CD4-positive, alpha-beta T cell treated with Interleukin-2 at 100 ng/mL for 4 hours (primary cell): ENCODE measurements at regions not wholly inside any gene's neighbourhood (a gene's known extent, or its start where the extent isn't known, plus 50 kb on each side); places are given as distances from the start of the nearest gene placed in this dataset.

Experiments used
- DNase-seq: peaks from one replicate; pipeline ENCODE4 v3.0.0-alpha.2; 2020; ENCODE audit warnings: low spot score

DNA sequence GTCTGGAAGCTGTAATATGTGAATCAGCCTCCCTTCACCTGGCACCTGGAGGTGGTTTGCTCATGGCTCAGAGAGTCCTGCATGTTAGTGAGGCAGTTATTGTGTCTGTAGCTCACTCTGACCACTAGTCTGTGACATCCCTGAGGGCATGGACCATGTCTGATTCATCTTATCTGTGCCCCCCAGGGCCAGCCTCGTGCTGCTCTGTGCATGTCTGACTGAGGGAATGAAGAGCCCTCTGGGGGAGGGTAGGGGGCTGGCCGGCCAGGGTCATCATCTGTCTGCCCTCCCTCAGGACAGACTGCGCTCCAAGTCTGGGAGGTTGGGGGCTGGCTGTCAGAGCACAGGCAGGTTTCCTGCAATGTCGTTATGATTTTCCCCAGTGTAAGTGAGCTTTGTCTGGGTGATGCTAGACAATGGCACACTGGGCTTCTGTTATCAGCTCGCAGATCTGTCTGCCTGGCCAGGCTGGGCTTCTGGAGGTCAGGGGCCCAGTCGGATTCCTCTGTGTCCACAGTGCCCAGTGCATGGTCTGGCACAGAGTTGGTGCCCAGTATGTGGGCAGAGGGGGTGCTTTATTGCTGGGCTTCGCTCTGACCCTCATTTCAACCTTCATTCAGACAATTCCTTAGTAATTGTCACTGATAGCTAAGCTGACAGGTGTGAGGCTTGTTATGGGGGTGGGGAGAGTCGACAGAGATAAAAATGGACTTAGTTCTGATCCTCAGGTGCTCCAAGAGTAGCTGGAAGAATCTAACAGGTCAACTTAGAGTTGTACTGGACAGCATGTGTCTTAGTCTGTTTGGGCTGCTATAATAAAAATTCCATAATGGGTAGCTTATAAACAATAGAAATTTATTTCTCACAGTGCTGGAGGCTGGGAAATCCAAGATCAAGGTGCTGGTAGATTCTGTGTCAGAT lies 85.7 kb upstream of the SHB start:
- DNase-seq = no peak

DNA sequence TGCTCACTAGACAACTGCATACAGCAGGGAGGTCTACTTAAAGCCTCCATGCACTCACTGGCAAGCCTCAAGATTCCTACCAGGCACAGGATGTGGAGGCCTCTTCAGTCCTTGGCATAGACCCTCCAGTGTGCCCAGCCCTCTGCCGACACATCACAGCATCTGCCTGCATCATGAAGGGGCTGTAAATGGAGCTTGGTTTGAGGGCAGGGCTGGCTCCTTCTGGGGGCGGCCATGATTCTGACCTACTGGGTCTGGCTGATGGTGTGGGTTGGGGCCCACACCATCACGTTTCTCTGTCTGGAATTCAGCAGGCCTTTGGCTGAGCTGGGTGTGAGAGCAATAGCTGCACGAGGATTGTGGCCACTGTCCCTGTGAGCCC lies 84.9 kb upstream of the SHB start:
- no peak for DNase-seq

DNA sequence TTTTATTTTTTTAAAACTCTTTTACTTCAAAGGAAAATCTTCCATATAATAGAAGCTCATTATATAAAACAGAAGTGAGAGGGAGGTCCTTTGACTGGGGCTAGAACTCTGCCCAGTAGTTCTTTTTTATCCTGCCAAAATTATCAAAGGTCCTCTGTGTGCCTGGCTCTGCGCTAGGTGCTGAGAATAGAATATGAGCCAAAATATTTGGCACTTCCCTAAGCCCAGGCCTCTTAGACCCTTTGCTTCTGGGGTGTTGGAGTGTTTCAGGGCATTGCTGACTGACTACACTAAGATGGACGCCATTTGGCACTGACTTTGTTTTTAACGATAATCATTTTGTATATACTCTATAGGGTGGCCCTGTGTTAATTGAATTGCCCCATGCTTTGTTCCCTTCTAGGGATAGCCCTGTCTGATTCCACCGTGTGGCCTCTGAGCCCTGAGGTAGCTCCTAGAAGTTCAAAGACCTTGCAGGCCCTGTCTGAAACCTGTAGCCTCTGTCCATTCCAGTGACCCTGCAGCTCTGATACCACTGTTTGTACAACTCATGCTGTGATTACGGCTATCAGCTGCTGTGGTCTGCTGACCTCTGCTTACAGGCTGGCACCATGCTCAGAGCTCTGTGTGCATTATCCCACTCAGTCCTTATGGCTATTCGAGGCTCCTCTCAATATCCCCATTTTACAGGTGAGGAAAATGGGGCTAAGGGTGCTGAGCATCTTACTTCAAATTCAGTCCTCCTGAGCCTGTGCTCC lies 84.3 kb upstream of the SHB start:
- DNase-seq = no peak

DNA sequence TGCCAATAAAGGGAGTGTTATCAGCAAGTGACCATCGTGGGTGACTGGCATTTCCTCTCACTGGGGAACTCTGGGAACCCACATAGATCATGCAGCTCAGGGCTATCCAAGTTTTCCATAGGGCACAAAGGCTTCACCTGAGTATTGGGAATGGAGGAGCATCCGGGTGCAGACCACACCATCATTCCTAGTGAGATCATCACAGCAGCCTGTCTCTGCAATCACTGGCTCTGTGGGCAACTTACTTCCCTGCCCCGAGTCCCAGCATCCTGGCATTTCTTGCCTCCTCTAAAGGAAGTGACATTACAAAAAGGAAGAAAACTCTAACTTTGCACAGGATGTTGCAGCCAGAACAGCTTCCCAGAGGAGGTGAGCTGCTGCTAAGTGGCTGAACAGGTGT lies 80.6 kb upstream of the SHB start:
- no peak for DNase-seq

DNA sequence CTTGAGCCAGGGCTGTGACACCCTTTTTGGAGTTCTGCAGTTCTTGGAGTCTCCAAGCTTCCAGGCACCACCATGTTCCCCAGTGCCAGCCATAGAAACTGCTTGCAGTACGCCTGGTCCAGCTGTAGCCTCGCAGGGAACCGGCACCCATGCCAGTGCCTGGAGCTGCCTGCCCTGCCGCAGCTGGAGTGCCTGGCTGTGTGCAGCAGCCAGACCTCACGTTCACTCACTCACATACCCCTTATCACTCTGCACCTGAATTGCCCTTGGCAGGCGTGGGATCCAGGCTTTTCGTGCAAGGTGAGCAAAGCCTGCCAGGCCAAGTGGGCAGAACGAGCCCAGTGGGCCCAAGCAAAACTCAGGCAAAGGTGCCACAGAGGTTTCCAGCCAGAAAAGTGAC lies 77.8 kb upstream of the SHB start:
- no peak for DNase-seq

DNA sequence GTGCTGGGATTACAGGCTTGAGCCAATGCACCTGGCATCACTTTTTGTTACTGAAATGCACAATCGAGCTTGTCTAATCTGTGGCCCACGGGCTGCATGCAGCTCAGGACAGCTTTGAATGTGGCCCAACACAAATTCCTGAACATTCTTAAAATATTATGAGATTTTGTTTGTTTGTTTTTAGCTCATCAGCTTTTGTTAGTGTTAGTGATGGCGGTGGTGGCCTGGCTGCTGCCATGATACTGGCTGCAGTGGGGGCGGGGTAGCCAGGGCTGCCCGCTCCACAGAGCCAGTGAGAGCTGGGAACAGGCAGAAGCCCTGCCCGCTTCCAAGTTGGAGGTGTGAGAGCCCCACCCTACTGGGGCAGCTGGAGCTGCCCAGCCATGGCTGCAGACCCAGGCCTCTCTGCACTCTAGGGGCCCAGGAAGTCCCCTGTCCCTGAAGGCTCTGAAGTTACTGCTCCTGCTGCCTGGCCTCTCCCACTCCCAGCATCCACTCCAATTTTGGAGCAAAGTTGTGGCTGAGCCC lies 76.6 kb upstream of the SHB start:
- DNase-seq = no peak

DNA sequence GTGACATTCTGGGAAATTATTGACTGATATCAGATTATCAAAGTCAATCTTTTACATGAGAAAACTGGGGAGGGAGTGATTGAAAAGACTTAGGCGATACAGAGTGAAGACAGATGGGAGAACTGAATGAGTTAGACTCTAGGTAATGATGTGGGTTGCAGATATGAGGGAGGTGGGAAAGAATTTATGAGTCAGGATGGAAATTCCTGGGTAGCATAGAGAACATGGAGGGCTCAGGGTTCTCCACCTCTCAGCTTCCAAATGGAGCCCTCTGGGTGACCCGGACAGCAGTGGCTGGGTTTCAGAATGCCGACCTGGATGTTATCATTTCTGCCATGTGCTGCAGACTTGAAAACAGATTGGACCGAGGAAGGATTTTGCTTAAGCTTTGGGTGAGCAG lies 75.4 kb upstream of the SHB start:
- no peak for DNase-seq

DNA sequence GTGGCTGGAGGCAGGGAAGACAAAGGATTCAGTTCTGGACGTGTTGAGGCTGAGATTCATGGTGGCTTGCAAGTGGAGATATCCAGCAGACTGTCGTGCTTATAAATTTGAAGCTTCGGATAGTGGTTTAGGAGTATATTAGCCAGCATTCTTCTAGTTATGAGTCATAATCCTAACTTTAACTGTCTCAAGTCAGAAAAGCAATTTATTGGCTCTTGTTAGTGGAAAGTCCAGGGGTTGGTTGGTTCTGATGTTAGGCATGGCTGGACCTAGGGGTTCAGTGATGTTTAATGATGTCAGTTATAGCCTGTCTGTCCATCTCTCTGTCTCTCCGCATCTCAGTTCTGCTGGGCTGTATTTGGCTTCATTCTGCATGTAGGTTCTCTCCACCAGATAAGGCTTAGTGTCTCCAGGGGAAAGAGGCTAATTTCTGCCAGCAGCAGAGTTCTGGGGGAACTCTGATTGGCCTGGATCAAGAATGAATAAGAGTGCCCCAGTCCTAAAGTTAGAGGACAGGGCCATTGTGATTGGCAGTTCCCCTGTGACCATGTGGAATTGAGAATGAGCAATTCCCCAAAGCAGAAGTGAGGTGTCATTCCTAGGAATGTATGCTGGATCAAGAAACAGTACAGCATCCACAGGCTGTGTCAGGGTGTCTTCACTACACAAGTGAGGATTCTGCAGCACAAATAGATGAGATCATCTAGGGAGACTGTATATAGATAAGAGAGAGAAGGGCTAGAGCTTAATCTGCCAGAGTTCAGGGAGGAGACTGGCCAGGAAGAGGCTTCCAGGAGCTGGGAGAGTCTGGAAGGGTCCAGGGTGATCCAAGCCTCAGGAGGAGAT lies 72.9 kb upstream of the SHB start:
- no peak for DNase-seq

DNA sequence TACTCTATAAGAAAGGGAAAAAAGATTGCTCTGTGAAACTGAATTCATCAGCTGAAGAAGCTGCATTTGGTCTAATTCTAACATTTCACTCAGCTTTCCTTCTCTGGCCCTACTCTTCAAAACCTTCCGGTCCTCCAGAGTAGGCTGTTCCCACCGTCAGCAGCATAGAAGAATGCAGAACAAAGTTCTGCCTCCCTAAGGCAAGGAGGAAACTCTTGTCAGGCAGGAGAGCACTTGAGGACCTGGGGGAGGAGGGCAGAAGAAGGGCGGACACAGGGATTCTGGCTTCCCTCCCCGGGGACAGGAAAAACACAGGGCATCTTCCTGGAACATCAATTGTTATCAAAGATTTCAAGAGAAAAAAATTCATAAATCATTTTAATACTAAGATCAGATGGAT lies 69.2 kb upstream of the SHB start:
- DNase-seq = no peak

DNA sequence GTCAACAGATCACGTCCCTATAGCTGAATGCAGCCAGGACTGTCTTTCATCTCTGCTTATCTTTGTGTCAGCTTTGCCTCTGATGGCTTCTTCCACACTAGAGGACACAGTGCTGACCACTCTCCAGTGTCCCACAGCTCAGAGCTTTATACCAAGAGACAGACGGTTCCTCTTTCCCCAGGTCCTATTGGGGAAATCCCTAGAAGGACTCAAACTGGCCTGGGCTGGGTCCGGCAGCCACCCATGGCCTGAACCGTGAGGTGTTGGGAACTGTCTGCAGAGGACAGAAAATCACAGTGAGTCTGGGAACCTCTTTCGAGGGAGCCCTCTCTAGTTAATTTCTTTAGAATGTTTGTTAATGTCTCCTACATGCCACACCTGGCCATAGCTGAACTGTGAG lies 68.3 kb upstream of the SHB start:
- no peak for DNase-seq

DNA sequence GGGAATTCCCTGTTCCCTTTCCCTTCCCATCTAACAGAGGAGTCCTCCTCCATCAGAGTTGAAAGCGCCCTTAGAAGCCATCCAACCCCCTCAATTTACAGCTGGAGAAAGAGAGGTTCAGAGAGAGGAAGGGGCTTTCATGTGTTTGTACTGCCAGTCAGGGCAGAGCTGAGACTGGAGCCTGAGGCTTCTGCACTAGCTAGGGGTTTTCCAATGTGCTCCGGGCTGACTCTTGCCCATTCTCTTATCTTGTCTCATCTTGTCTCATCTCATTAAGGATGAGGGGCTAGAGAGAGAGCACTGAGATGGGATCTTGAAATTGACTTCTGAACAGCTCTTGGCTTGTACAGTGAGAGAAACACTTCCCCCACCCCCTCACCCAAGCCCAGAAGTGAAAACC lies 67.4 kb upstream of the SHB start:
- DNase-seq = no peak

DNA sequence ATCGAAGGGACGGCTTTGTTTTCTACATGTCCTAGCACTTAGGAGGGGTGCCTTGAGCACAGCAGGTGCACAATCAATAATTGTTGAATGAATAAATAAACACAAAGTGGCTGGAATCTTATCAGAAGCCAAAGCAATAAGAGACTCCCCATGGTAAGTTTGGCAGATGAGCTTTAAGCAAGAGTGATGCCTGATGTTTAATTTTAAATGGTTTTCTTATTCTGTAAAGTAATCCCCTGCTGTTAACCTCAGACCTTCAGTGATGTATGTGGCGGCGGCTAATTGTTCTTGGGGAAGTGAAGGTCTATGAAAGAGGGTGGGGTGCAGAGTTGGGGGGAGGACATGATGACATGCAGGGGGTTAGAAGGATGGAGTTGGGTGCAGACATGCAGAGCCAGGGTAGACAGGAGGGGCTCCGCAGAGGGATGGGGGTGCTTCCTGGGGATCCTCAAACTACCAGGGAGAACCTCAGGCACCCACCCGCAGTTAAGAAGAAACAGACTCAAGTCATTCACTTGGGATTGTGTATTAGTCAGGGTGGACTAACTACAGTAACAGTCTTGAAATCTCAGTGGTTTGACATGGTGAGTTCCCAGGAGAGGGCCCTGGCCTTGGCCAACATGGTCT lies 65.7 kb upstream of the SHB start:
- no peak for DNase-seq

DNA sequence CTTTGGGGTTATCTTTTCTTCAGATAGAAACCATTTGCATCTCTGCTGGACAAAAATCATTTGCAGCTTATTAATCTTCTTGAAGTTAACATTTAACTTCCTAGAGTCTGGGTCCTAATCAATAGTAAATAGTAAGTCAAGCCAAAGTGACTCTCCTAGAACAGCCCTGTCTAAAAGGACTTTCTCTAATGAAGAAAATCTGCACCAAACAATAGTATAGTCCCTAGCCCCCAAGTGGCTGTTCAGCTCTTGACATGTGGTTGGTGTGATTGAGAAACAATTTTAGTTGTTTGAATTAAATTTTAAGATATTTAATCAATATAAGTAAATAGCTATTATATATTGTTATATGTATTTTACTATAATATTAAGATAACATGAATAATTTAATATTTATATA lies 64.6 kb upstream of the SHB start:
- DNase-seq = no peak

DNA sequence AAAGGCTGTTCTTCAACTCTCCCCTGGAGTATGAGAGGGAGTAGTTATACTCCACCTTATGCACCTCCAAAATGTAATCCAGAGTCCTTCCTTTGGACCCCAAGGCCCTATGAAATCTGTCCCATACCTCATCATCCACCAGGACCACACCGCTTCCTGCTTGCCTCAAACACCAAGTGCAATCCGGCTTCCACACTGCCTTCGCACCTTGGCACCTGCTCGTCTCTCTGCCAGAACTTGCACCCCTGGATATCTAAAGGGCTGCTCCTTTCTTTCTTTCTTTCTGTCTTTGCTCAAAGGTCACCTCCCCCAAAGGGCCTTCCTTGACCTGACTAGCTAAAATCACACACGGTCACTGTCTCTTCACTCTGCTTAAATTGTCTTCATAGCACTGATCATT lies 63.9 kb upstream of the SHB start:
- DNase-seq = no peak

DNA sequence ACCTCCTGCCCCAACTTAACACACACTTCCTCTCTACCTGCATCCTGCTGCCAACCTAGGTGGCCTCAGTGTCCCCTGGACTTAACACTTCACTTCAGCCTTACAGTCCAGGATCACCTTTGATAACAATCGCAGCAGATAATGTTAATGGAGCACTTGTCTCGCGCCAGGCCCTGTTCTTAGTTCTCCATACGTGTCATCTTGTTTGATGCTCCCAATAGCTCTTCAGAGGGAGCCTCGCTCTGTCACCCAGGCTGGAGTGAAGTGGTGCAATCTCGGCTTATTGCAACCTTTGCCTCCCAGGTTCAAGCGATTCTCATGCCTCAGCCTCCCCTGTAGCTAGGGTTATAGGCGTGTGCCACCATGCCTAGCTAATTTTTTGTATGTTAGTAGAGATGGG lies 62.7 kb upstream of the SHB start:
- no peak for DNase-seq

DNA sequence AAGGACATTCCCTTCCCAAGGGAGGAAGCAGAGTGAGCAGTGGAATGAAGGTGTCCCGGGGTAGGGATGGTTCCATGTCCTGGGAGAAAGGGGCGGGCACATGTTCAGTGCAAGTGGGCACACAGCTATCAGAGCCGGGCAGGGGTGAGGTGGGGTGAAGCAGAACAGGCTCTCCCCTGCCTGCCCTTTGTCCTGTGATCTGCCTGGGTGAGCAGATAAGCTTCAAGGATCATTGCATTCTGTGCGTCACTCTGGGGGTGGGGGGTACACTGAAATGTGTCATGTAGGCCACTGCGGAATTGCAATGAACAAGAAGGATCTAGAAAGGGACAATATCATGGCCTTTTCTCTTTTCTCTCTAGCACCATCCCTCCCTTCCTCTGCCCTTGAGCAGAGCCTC lies 61.7 kb upstream of the SHB start:
- no peak for DNase-seq

DNA sequence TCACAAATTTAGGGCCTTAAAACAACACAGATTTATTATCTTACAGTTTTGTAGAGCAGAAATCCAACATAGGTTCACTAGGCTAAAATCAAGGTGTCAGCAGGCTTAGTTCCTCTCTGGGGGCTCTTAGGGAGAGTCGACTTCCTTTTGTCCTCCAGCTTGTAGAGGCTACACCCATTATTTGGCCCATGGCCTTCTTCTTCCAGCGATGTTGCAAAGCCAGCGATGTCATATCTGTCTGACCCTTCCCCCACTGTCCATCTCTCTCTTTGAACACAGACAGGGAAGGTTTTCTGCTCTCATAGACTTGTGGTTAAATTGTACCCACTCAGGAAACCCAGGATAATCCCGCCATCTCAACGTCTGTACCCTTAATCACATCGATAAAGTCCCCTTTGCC lies 60.3 kb upstream of the SHB start:
- DNase-seq = no peak

DNA sequence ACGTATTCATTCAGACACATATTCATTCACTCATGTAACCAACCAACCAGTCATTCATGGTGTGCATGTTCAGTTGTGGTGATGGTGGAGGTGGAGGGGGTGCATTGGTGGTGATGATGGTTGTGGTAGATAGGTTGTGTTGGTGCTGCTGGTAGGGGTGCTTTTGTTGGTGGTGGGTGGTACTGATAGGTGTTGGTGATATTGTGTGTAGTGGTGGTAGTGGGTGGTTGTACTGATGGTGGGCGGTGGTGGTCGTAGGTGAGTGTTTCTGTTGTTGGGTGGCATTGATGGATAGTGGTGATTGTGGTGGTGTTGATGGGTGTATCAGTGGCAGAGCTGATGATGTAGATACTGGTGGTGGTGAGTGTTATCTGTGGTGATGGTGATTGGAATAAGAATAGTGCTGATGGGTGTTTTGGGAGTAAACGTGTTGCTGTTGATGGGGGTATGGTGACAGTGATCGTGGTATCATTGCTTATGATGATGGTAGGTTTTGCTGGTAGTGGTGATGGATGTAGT lies 59.8 kb upstream of the SHB start:
- no peak for DNase-seq

DNA sequence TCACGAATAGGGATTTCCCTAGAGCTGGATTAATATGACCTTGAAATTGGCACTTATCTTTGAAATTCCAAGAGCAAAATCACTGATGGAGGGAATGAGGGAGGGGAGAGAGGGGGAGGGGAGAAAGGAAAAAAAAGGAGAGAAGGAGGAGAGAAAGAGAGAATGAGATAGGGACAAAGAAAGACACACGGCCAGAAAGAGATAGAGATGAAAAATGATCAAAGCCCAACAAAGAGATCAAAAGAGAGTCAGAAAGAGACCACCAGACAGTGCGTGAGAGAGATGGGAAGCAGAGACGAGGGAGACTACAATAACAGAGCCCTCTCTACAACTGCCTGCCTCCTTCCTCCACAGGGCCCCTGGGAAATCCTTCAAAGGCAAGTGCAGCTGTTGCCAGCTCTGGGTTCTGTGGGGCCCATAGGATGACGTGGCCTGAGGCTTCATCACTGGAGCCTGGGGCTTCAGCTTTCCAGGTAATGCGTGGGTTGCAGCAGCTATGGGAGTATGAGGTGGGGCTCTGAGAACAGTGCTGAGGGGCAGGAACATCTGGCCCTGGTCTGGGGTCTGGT lies 58.3 kb upstream of the SHB start:
- no peak for DNase-seq

DNA sequence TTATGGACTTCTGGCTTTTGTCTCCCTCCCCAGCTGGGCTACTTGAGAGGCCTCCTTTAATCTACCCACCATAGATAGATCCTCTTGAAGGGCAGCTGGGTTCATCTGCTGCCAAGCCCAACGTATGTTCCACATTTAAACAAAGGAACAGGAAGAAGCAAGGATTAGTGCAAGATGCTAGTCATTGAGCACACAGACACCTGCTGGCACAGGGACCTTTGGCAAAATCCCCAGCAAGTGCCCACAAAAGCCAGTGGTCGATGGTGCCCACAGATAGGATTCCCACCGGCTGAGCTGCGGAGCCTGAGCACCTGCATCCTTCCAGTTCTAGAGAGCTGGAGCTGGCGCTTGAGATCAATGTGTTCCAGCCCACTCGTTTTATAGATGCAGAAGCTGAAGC lies 57.7 kb upstream of the SHB start:
- no peak for DNase-seq

DNA sequence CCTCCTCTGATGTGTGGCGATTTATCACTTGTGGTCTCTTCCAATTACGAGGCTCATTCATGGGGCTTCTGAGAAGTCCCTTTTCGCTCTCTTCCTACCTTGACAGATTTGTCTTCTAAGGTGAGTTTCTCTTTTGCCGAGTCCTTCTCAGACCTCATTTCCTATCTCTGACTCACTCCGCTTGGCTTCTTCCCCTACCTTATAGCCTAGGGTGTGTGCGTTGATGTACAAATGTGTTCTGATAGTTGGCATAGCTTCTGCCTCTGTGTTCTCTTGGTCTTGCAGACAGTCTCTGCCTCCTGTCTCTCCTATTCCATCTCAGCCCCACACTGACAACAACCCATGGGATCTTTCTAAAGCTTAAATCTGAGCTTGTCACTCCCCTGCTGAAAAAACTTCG lies 56.9 kb upstream of the SHB start:
- DNase-seq = no peak
